OCI-LY1 (cell line): ENCODE measurements at regions not wholly inside any gene's neighbourhood (a gene's known extent, or its start where the extent isn't known, plus 50 kb on each side); places are given as distances from the start of the nearest gene placed in this dataset.

Experiments used
- H2AFZ ChIP-seq: fragments of 200-600 bp; sonication (generic), shearing (Covaris generic); 2 replicates; pipeline ENCODE4 v1.6.0; 2014; ENCODE audit warnings: antibody characterized with exemption, mild to moderate bottlenecking, low read length
- H3F3A ChIP-seq: fragments of 200-600 bp; sonication (generic), shearing (Covaris generic); 2 replicates; pipeline ENCODE4 v1.6.0; 2014; ENCODE audit warnings: mild to moderate bottlenecking, antibody characterized with exemption, low read length, moderate library complexity; ENCODE audit not compliant: insufficient read depth
- H3K27ac ChIP-seq: fragments of 200-600 bp; sonication (generic); 2 replicates; pipeline ENCODE4 v1.5.1; 2014; ENCODE audit warnings: low read length, mixed run types, mild to moderate bottlenecking, low read depth; ENCODE audit not compliant: poor library complexity, severe bottlenecking
- H3K27me3 ChIP-seq: fragments of 200-600 bp; sonication (generic); 2 replicates; pipeline ENCODE4 v1.6.0; 2014; ENCODE audit warnings: antibody characterized with exemption, mild to moderate bottlenecking, low read length, moderate library complexity; ENCODE audit not compliant: insufficient read depth
- H3K36me3 ChIP-seq: fragments of 200-600 bp; sonication (generic); 2 replicates; pipeline ENCODE4 v1.6.1; 2014; ENCODE audit warnings: mild to moderate bottlenecking, antibody characterized with exemption, low read length, moderate library complexity, mixed read lengths; ENCODE audit not compliant: insufficient read depth
- H3K4me1 ChIP-seq: fragments of 200-600 bp; sonication (generic); 2 replicates; pipeline ENCODE4 v1.5.1; 2014; ENCODE audit warnings: mild to moderate bottlenecking, low read length, moderate library complexity; ENCODE audit not compliant: insufficient read depth, severe bottlenecking
- H3K4me2 ChIP-seq: fragments of 200-600 bp; sonication (generic), shearing (Covaris generic); 2 replicates; pipeline ENCODE4 v1.6.1; 2014; ENCODE audit warnings: low read length
- H3K4me3 ChIP-seq: fragments of 200-600 bp; sonication (generic); 2 replicates; pipeline ENCODE4 v1.5.1; 2014; ENCODE audit warnings: low read length, low read depth, mild to moderate bottlenecking, mixed read lengths; ENCODE audit not compliant: poor library complexity, severe bottlenecking
- H3K79me2 ChIP-seq: fragments of 200-600 bp; shearing (Covaris generic); 2 replicates; pipeline ENCODE4 v1.6.1; 2016; ENCODE audit warnings: mixed run types, low read length, mixed read lengths; ENCODE audit not compliant: insufficient read depth
- H3K9ac ChIP-seq: fragments of 200-600 bp; sonication (generic), shearing (Covaris generic); 2 replicates; pipeline ENCODE4 v1.6.1; 2014; ENCODE audit warnings: mild to moderate bottlenecking, low read length, mixed read lengths
- H3K9me2 ChIP-seq: fragments of 200-600 bp; sonication (generic), shearing (Covaris generic); 2 replicates; pipeline ENCODE4 v1.6.1; 2014; ENCODE audit warnings: low read depth, mild to moderate bottlenecking, low read length, mixed read lengths
- H3K9me3 ChIP-seq: fragments of 200-600 bp; shearing (Covaris generic); 2 replicates; pipeline ENCODE4 v1.6.1; 2014; ENCODE audit warnings: low read length, mixed read lengths
- H4K20me1 ChIP-seq: fragments of 200-600 bp; sonication (generic), shearing (Covaris generic); 2 replicates; pipeline ENCODE4 v1.6.0; 2016; ENCODE audit warnings: mild to moderate bottlenecking, low read length; ENCODE audit not compliant: insufficient read depth
- CTCF ChIP-seq: fragments of 200-600 bp; sonication (generic), shearing (Covaris generic); IDR thresholded peaks from 2 replicates; pipeline ENCODE4 v1.5.1; 2017; ENCODE audit warnings: mild to moderate bottlenecking, antibody characterized with exemption, low read length, moderate library complexity, mixed read lengths
- EZH2 ChIP-seq: fragments of 200-600 bp; sonication (generic), shearing (Covaris generic); IDR thresholded peaks from 2 replicates; pipeline ENCODE4 v1.8.0; 2017; ENCODE audit warnings: borderline replicate concordance, mixed run types, mild to moderate bottlenecking, antibody characterized with exemption, low read length, moderate library complexity, mixed read lengths

GRCh38 chr20:52752023-52752422 is 220.1 kb upstream of the TSHZ2 start:
- no peaks in the 10 kb centered on the region for H3K36me3 ChIP-seq

GRCh38 chr20:52751571-52751970 is 220.6 kb upstream of the TSHZ2 start:
- H3F3A ChIP-seq = no peaks in the 10 kb centered on the region
- H3K4me2 ChIP-seq = no peak overlapping the region
- H3K79me2 ChIP-seq = no peaks in the 10 kb centered on the region
- no peaks in the 10 kb centered on the region for H3K4me1 ChIP-seq
- no peak overlapping the region for H3K4me3 ChIP-seq
- H3K9ac ChIP-seq = no peak overlapping the region
- H3K9me2 ChIP-seq = no peaks in the 10 kb centered on the region
- H3K36me3 ChIP-seq = no peaks in the 10 kb centered on the region
- H3K9me3 ChIP-seq = no peaks in the 10 kb centered on the region
- no peak overlapping the region for H3K27ac ChIP-seq
- H2AFZ ChIP-seq = no peak overlapping the region
- no peaks in the 10 kb centered on the region for H4K20me1 ChIP-seq
- TF ChIP-seq EZH2 = no peak
- TF ChIP-seq CTCF = no peak
- no peaks in the 10 kb centered on the region for H3K27me3 ChIP-seq

More at GRCh38 chr20:52752023-52752422, 220.1 kb upstream of the TSHZ2 start:
- no peak overlapping the region for H3K4me3 ChIP-seq
- H4K20me1 ChIP-seq = no peaks in the 10 kb centered on the region
- H3K4me1 ChIP-seq = no peaks in the 10 kb centered on the region
- no peak overlapping the region for H2AFZ ChIP-seq
- H3K9me3 ChIP-seq = no peaks in the 10 kb centered on the region
- H3K9ac ChIP-seq = no peak overlapping the region
- H3K79me2 ChIP-seq = no peaks in the 10 kb centered on the region
- no peaks in the 10 kb centered on the region for H3F3A ChIP-seq
- no peak overlapping the region for H3K4me2 ChIP-seq
- no peaks in the 10 kb centered on the region for H3K9me2 ChIP-seq
- TF ChIP-seq CTCF = no peak
- TF ChIP-seq EZH2 = no peak
- no peaks in the 10 kb centered on the region for H3K27me3 ChIP-seq
- no peak overlapping the region for H3K27ac ChIP-seq

GRCh38 chr20:52749938-52750337 is 222.2 kb upstream of the TSHZ2 start:
- H3K79me2 ChIP-seq = no peaks in the 10 kb centered on the region
- no peak overlapping the region for H3K27ac ChIP-seq
- H3K9me2 ChIP-seq = no peaks in the 10 kb centered on the region
- H3K4me2 ChIP-seq = no peak overlapping the region
- no peaks in the 10 kb centered on the region for H3K27me3 ChIP-seq
- no peaks in the 10 kb centered on the region for H3K4me1 ChIP-seq
- no peaks in the 10 kb centered on the region for H3F3A ChIP-seq
- TF ChIP-seq EZH2 (no peak), CTCF (no peak)
- H3K9me3 ChIP-seq = no peaks in the 10 kb centered on the region
- no peaks in the 10 kb centered on the region for H4K20me1 ChIP-seq
- no peak overlapping the region for H3K9ac ChIP-seq
- no peaks in the 10 kb centered on the region for H3K36me3 ChIP-seq
- no peak overlapping the region for H2AFZ ChIP-seq
- no peak overlapping the region for H3K4me3 ChIP-seq
